Testis (tissue), 2 donors: ENCODE measurements at regions not wholly inside any gene's neighbourhood (a gene's known extent, or its start where the extent isn't known, plus 50 kb on each side); places are given as distances from the start of the nearest gene placed in this dataset.
"Not testable (repeated sequence)": the region's sequence is repeated elsewhere in the genome, so short reads cannot be mapped to it uniquely, and the experiment has no call there.

Experiments
- DNase-seq: peaks from one replicate; pipeline ENCODE4 v3.0.0-alpha.2; 2019
- H3K27ac ChIP-seq, 2 donors: fragments of 200-600 bp; sonication (generic); one replicate each; pipeline ENCODE4 v1.5.1; 2019
- H3K27me3 ChIP-seq: fragments of 200-600 bp; sonication (generic); one replicate; pipeline ENCODE4 v1.5.1; 2019
- H3K36me3 ChIP-seq: fragments of 200-600 bp; sonication (generic); one replicate; pipeline ENCODE4 v1.5.1; 2017; ENCODE audit warnings: low read depth; ENCODE audit errors: missing control alignments
- H3K4me1 ChIP-seq: fragments of 200-600 bp; sonication (generic); one replicate; pipeline ENCODE4 v1.5.1; 2019
- H3K4me3 ChIP-seq, 2 donors: fragments of 200-600 bp; sonication (generic); one replicate each; pipeline ENCODE4 v1.5.1; 2017 to 2019
- H3K9me3 ChIP-seq: fragments of 200-600 bp; sonication (generic); one replicate; pipeline ENCODE4 v1.5.1; 2017
- CTCF ChIP-seq, 3 experiments: fragments of 450-650 bp in 2 of 3; fragments of 200-600 bp in 1 of 3; sonication (generic) in 1 of 3; IDR thresholded peaks; one replicate each; pipeline ENCODE4 v1.5.1; 2016 to 2019; ENCODE audit warnings: antibody characterized with exemption in 3 of 3, mild to moderate bottlenecking in 2 of 3, moderate library complexity in 1 of 3
- POLR2A ChIP-seq: fragments of 450-650 bp; IDR thresholded peaks from one replicate; pipeline ENCODE4 v1.6.1; 2017; ENCODE audit warnings: antibody characterized with exemption, mild to moderate bottlenecking, moderate library complexity
- WGBS, 2 donors: methylation state at CpG; one replicate each; pipeline ENCODE4 v1.1.5; 2018; 5-methylcytosine and 5-hydroxymethylcytosine counted together
- intact Hi-C: fragments of 100-400 bp; cut with DNase I; formaldehyde crosslinking; loops from one replicate; pipeline ENCODE4 v1.15.1; 2023; ENCODE audit warnings: low total_unique reads

GRCh38 chr16:48062681-48063080, 93.1 kb downstream of the ABCC12 start:
- TF ChIP-seq CTCF (IDR thresholded peaks at IDR 0.05) (no peak), POLR2A (no peak)
- Histone ChIP-seq H3K4me3 (no peak overlapping the region), H3K27ac (no peak overlapping the region), H3K27me3 (no peaks in the 10 kb centered on the region), H3K4me1 (peaks cover 18% of the 10 kb centered on the region), H3K36me3 (no peaks in the 10 kb centered on the region), H3K9me3 (no peaks in the 10 kb centered on the region)
- DNase-seq: no peak
- intact Hi-C loops: no loop called here

- no peak overlapping the region for H3K4me3 ChIP-seq
- H3K4me1 ChIP-seq: peaks cover 3% of the 10 kb centered on the region
Measured at GRCh38 chr16:48059936-48060335, 95.9 kb downstream of the ABCC12 start.

GRCh38 chr16:48059190-48059589, 96.6 kb downstream of the ABCC12 start:
- WGBS, 2 donors: 63% methylated on average over 24 of the region's 25 CpGs; no CpG with 5 or more reads in 1 of the 2 donors

More at GRCh38 chr16:48059936-48060335, 95.9 kb downstream of the ABCC12 start:
- H3K27me3 ChIP-seq: no peaks in the 10 kb centered on the region
- WGBS, 2 donors: 78 to 80% methylated on average over 17 of the region's 17 CpGs
- no peaks in the 10 kb centered on the region for H3K9me3 ChIP-seq
- no peak for DNase-seq
- H3K36me3 ChIP-seq: no peaks in the 10 kb centered on the region
- TF ChIP-seq POLR2A (no peak), CTCF (IDR thresholded peaks at IDR 0.05) (no peak)
- no peak overlapping the region for H3K27ac ChIP-seq
- intact Hi-C loops: loop anchor here (10.0 kb wide), 1 partner anchor 915 kb away; the partner anchor contains the start of gene NETO2

GRCh38 chr16:48057048-48057447, 98.7 kb downstream of the ABCC12 start:
- H3K36me3 ChIP-seq: no peaks in the 10 kb centered on the region
- DNase-seq: no peak
- WGBS, 2 donors: 46 to 59% methylated on average over 3 of the region's 3 CpGs
- no peak overlapping the region for H3K4me3 ChIP-seq
- TF ChIP-seq CTCF (IDR thresholded peaks at IDR 0.05) (no peak), POLR2A (no peak)
- intact Hi-C loops: loop anchor here (10.0 kb wide), 1 partner anchor 912 kb away; the partner anchor contains the start of gene NETO2
- H3K27me3 ChIP-seq: no peaks in the 10 kb centered on the region
- no peaks in the 10 kb centered on the region for H3K9me3 ChIP-seq
- H3K4me1 ChIP-seq: peaks cover 26% of the 10 kb centered on the region
- no peak overlapping the region for H3K27ac ChIP-seq

More at GRCh38 chr16:48059190-48059589, 96.6 kb downstream of the ABCC12 start:
- not testable (repeated sequence) for H3K4me3 ChIP-seq, H3K36me3 ChIP-seq, DNase-seq, H3K27me3 ChIP-seq, H3K9me3 ChIP-seq, H3K27ac ChIP-seq, H3K4me1 ChIP-seq
- intact Hi-C loops: loop anchor here (10.0 kb wide), 1 partner anchor 914 kb away; the partner anchor contains the start of gene NETO2

GRCh38 chr16:48054881-48055601, 100.8 kb downstream of the ABCC12 start:
- Histone ChIP-seq H3K27ac (peak overlapping the region in 1 of 2 donors; percentile 33), H3K36me3 (no peaks in the 10 kb centered on the region), H3K4me3 (peak overlapping the region in 1 of 2 donors; percentile 4), H3K9me3 (no peaks in the 10 kb centered on the region), H3K27me3 (no peaks in the 10 kb centered on the region), H3K4me1 (peaks cover 26% of the 10 kb centered on the region)
- intact Hi-C loops: loop anchor here (10.0 kb wide), 1 partner anchor 910 kb away; the partner anchor contains the start of gene NETO2
- peak; percentile 73 for DNase-seq
- TF ChIP-seq POLR2A (no peak), CTCF (IDR thresholded peaks at IDR 0.05) (peak; percentile 50 to 83 (median 70))
- 14 to 19% methylated on average over 17 to 24 of the region's 24 CpGs for WGBS, 2 donors
